HepG2 (cell line): ENCODE measurements at regions not wholly inside any gene's neighbourhood (a gene's known extent, or its start where the extent isn't known, plus 50 kb on each side); places are given as distances from the start of the nearest gene placed in this dataset.

Source experiments
- ATAD3A ChIP-seq: sonication (generic); formaldehyde crosslinking; IDR thresholded peaks from 2 replicates; pipeline ENCODE4 v1.4.0; 2020; ENCODE audit warnings: missing genetic modification reagents
- SOX5 ChIP-seq: IDR thresholded peaks from 2 replicates; pipeline ENCODE4 v1.6.1; 2016; ENCODE audit warnings: borderline replicate concordance
- TAF1 ChIP-seq: sonication (generic); formaldehyde crosslinking; IDR thresholded peaks from 2 replicates; pipeline ENCODE4 v1.4.0; 2020; ENCODE audit warnings: missing genetic modification reagents
- TCF7 ChIP-seq: sonication (generic); IDR thresholded peaks from 2 replicates; pipeline ENCODE4 v1.6.1; 2016; ENCODE audit warnings: antibody characterized with exemption, low read depth
- ZNF12 ChIP-seq: sonication (generic); formaldehyde crosslinking; IDR thresholded peaks from 2 replicates; pipeline ENCODE4 v1.5.0; 2020; ENCODE audit warnings: missing genetic modification reagents
- ZNF589 ChIP-seq: sonication (generic); formaldehyde crosslinking; conservative IDR thresholded peaks from 2 replicates; pipeline ENCODE4 v1.8.0; 2022; ENCODE audit warnings: mild to moderate bottlenecking, moderate library complexity, missing genetic modification reagents
- ZNF720 ChIP-seq: sonication (generic); formaldehyde crosslinking; IDR thresholded peaks from 2 replicates; pipeline ENCODE4 v1.4.0; 2020; ENCODE audit warnings: missing genetic modification reagents
- ZNF777 ChIP-seq: sonication (generic); formaldehyde crosslinking; IDR thresholded peaks from 2 replicates; pipeline ENCODE4 v1.4.0; 2020; ENCODE audit warnings: missing genetic modification reagents
- TF ChIP-seq, protein P1 (sequence below): sonication (generic); formaldehyde crosslinking; conservative IDR thresholded peaks from 2 replicates; pipeline ENCODE4 v1.4.0; 2020; ENCODE audit warnings: missing genetic modification reagents
- TF ChIP-seq, protein P2 (sequence below): sonication (generic); formaldehyde crosslinking; IDR thresholded peaks from 2 replicates; pipeline ENCODE4 v1.4.0; 2020; ENCODE audit warnings: missing genetic modification reagents
- TF ChIP-seq, protein P3 (sequence below): sonication (generic); formaldehyde crosslinking; IDR thresholded peaks from 2 replicates; pipeline ENCODE4 v1.8.0; 2023; ENCODE audit warnings: mild to moderate bottlenecking, missing genetic modification reagents
- TF ChIP-seq, protein P4 (sequence below): IDR thresholded peaks from 2 replicates; pipeline ENCODE4 v1.6.1; 2018; ENCODE audit warnings: missing genetic modification reagents, mild to moderate bottlenecking, missing compliant biosample characterization
- TF ChIP-seq, protein P5 (sequence below): sonication (generic); formaldehyde crosslinking; IDR thresholded peaks from 2 replicates; pipeline ENCODE4 v1.4.0; 2020; ENCODE audit warnings: missing genetic modification reagents
- TF ChIP-seq, protein P6 (sequence below): sonication (generic); formaldehyde crosslinking; IDR thresholded peaks from 2 replicates; pipeline ENCODE4 v1.4.0; 2020; ENCODE audit warnings: low read depth, mild to moderate bottlenecking, missing genetic modification reagents

DNA sequence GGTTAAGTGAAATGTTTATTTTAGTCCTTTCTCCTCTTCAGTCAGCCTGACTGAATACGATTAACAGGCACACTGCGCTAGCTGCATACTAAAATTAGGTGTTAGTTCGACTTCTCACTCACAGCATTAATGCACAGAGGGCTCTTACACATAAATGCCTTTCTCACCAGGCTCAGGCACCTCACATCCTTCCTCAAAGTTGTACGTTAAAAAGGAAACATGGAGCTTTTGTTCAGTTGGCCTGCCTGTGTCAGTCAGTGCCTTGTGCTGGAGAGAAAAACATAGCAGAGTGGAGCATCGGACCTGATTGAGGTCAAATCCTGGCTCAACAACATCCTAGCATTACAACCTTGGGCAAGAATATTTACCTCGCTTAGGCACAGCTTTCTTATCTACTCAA is 236.0 kb upstream of the ZNF462 start (continued):
- TF ChIP-seq, protein P1, sequence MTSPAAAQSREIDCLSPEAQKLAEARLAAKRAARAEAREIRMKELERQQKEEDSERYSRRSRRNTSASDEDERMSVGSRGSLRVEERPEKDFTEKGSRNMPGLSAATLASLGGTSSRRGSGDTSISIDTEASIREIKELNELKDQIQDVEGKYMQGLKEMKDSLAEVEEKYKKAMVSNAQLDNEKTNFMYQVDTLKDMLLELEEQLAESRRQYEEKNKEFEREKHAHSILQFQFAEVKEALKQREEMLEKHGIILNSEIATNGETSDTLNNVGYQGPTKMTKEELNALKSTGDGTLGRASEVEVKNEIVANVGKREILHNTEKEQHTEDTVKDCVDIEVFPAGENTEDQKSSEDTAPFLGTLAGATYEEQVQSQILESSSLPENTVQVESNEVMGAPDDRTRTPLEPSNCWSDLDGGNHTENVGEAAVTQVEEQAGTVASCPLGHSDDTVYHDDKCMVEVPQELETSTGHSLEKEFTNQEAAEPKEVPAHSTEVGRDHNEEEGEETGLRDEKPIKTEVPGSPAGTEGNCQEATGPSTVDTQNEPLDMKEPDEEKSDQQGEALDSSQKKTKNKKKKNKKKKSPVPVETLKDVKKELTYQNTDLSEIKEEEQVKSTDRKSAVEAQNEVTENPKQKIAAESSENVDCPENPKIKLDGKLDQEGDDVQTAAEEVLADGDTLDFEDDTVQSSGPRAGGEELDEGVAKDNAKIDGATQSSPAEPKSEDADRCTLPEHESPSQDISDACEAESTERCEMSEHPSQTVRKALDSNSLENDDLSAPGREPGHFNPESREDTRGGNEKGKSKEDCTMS (CRISPR knock-in tag), result no peak
- TF ChIP-seq, protein P2, sequence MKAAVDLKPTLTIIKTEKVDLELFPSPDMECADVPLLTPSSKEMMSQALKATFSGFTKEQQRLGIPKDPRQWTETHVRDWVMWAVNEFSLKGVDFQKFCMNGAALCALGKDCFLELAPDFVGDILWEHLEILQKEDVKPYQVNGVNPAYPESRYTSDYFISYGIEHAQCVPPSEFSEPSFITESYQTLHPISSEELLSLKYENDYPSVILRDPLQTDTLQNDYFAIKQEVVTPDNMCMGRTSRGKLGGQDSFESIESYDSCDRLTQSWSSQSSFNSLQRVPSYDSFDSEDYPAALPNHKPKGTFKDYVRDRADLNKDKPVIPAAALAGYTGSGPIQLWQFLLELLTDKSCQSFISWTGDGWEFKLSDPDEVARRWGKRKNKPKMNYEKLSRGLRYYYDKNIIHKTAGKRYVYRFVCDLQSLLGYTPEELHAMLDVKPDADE (CRISPR knock-in tag), result no peak
- TF ChIP-seq ZNF589 (CRISPR knock-in tag), result no peak
- TF ChIP-seq ZNF12, result no peak
- TF ChIP-seq, protein P3, sequence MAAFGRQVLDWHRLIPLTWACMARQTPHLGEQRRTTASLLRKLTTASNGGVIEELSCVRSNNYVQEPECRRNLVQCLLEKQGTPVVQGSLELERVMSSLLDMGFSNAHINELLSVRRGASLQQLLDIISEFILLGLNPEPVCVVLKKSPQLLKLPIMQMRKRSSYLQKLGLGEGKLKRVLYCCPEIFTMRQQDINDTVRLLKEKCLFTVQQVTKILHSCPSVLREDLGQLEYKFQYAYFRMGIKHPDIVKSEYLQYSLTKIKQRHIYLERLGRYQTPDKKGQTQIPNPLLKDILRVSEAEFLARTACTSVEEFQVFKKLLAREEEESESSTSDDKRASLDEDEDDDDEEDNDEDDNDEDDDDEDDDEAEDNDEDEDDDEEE (CRISPR knock-in tag), result no peak
- no peak for TF ChIP-seq ATAD3A
- no peak for TF ChIP-seq ZNF777 (CRISPR knock-in tag)
- no peak for TF ChIP-seq SOX5 (CRISPR knock-in tag)
- TF ChIP-seq, protein P4, sequence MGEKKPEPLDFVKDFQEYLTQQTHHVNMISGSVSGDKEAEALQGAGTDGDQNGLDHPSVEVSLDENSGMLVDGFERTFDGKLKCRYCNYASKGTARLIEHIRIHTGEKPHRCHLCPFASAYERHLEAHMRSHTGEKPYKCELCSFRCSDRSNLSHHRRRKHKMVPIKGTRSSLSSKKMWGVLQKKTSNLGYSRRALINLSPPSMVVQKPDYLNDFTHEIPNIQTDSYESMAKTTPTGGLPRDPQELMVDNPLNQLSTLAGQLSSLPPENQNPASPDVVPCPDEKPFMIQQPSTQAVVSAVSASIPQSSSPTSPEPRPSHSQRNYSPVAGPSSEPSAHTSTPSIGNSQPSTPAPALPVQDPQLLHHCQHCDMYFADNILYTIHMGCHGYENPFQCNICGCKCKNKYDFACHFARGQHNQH, result no peak
- TF ChIP-seq, protein P5, sequence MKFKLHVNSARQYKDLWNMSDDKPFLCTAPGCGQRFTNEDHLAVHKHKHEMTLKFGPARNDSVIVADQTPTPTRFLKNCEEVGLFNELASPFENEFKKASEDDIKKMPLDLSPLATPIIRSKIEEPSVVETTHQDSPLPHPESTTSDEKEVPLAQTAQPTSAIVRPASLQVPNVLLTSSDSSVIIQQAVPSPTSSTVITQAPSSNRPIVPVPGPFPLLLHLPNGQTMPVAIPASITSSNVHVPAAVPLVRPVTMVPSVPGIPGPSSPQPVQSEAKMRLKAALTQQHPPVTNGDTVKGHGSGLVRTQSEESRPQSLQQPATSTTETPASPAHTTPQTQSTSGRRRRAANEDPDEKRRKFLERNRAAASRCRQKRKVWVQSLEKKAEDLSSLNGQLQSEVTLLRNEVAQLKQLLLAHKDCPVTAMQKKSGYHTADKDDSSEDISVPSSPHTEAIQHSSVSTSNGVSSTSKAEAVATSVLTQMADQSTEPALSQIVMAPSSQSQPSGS, result no peak
- no peak for TF ChIP-seq TAF1 (CRISPR knock-in tag)
- no peak for TF ChIP-seq TCF7
- TF ChIP-seq, protein P6, sequence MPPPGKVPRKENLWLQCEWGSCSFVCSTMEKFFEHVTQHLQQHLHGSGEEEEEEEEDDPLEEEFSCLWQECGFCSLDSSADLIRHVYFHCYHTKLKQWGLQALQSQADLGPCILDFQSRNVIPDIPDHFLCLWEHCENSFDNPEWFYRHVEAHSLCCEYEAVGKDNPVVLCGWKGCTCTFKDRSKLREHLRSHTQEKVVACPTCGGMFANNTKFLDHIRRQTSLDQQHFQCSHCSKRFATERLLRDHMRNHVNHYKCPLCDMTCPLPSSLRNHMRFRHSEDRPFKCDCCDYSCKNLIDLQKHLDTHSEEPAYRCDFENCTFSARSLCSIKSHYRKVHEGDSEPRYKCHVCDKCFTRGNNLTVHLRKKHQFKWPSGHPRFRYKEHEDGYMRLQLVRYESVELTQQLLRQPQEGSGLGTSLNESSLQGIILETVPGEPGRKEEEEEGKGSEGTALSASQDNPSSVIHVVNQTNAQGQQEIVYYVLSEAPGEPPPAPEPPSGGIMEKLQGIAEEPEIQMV (CRISPR knock-in tag), result no peak
- TF ChIP-seq ZNF720, result no peak
